GM12878 (cell line): ENCODE measurements at regions not wholly inside any gene's neighbourhood (a gene's known extent, or its start where the extent isn't known, plus 50 kb on each side); places are given as distances from the start of the nearest gene placed in this dataset.

Experiments
- EP300 ChIP-seq, 2 experiments: fragments of 150-350 bp in 1 of 2; IDR thresholded peaks; 2 replicates each; pipeline ENCODE4 v1.6.1; 2011 to 2012; ENCODE audit warnings: low read depth in 2 of 2, low read length in 2 of 2, borderline replicate concordance in 1 of 2, improper control_type of control experiment in 1 of 2, inconsistent platforms in 1 of 2; ENCODE audit not compliant: control insufficient read depth in 1 of 2
- EZH2 ChIP-seq: IDR thresholded peaks from 2 replicates; pipeline ENCODE4 v1.6.1; 2012; ENCODE audit warnings: low read depth, mild to moderate bottlenecking, control low read depth, inconsistent platforms, low read length, borderline replicate concordance; ENCODE audit not compliant: control insufficient read depth
- POLR2A ChIP-seq: IDR thresholded peaks from 2 replicates; pipeline ENCODE4 v1.6.1; 2011; ENCODE audit warnings: low read depth, mild to moderate bottlenecking, low read length
- POLR2AphosphoS2 ChIP-seq: IDR thresholded peaks from 2 replicates; pipeline ENCODE4 v1.6.1; 2011; ENCODE audit warnings: low read depth, mild to moderate bottlenecking, low read length, improper control_type of control experiment, moderate library complexity
- POLR2AphosphoS5 ChIP-seq: IDR thresholded peaks from 2 replicates; pipeline ENCODE4 v1.6.1; 2011; ENCODE audit warnings: mild to moderate bottlenecking, low read length, inconsistent platforms
- PRDM15 ChIP-seq: fragments of 450-650 bp; formaldehyde crosslinking; IDR thresholded peaks from 2 replicates; pipeline ENCODE4 v1.4.0; 2020; ENCODE audit warnings: mild to moderate bottlenecking, moderate library complexity
- RFX5 ChIP-seq: IDR thresholded peaks from 2 replicates; pipeline ENCODE4 v1.6.1; 2011; ENCODE audit warnings: low read depth, low read length, improper control_type of control experiment
- SIX5 ChIP-seq: IDR thresholded peaks from 2 replicates; pipeline ENCODE4 v1.6.1; 2011; ENCODE audit warnings: mild to moderate bottlenecking, low read depth, low read length, moderate library complexity; ENCODE audit not compliant: severe bottlenecking
- TARDBP ChIP-seq: IDR thresholded peaks from 2 replicates; pipeline ENCODE4 v1.6.1; 2016; ENCODE audit warnings: borderline replicate concordance
- TCF12 ChIP-seq: IDR thresholded peaks from 2 replicates; pipeline ENCODE4 v1.6.1; 2011; ENCODE audit warnings: low read depth, mild to moderate bottlenecking, low read length
- TCF7 ChIP-seq: IDR thresholded peaks from 2 replicates; pipeline ENCODE4 v1.6.1; 2014; ENCODE audit warnings: antibody characterized with exemption, borderline replicate concordance
- ZNF274 ChIP-seq: IDR thresholded peaks from one replicate; pipeline ENCODE4 v1.8.0; 2011; ENCODE audit not compliant: insufficient read length, insufficient read depth
- TF ChIP-seq, protein P1 (sequence below), 3 experiments: IDR thresholded peaks in 2 of 3; conservative IDR thresholded peaks in 1 of 3; 2 replicates each; pipeline ENCODE4 v1.5.1; 2011; ENCODE audit warnings: low read depth in 3 of 3, low read length in 3 of 3, mild to moderate bottlenecking in 3 of 3, control low read depth in 2 of 3, moderate library complexity in 2 of 3, inconsistent platforms in 1 of 3, mixed read lengths in 1 of 3; ENCODE audit not compliant: control insufficient read depth in 2 of 3, insufficient read depth in 1 of 3; ENCODE audit errors: extremely low read depth in 1 of 3

- TF ChIP-seq EP300 (IDR thresholded peaks at IDR 0.05; ENCODE audit: borderline replicate concordance in 1 of 2, control insufficient read depth in 1 of 2, low read depth in 2 of 2, low read length in 2 of 2) (no peak), SIX5 (no peak), POLR2AphosphoS5 (no peak), ZNF274 (no peak), POLR2AphosphoS2 (no peak), TCF12 (no peak), RFX5 (no peak), EZH2 (no peak), PRDM15 (no peak), TCF7 (no peak), TARDBP (no peak), POLR2A (no peak)
- TF ChIP-seq, protein P1, sequence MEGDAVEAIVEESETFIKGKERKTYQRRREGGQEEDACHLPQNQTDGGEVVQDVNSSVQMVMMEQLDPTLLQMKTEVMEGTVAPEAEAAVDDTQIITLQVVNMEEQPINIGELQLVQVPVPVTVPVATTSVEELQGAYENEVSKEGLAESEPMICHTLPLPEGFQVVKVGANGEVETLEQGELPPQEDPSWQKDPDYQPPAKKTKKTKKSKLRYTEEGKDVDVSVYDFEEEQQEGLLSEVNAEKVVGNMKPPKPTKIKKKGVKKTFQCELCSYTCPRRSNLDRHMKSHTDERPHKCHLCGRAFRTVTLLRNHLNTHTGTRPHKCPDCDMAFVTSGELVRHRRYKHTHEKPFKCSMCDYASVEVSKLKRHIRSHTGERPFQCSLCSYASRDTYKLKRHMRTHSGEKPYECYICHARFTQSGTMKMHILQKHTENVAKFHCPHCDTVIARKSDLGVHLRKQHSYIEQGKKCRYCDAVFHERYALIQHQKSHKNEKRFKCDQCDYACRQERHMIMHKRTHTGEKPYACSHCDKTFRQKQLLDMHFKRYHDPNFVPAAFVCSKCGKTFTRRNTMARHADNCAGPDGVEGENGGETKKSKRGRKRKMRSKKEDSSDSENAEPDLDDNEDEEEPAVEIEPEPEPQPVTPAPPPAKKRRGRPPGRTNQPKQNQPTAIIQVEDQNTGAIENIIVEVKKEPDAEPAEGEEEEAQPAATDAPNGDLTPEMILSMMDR (IDR thresholded peaks at IDR 0.05 in 2 of 3, conservative IDR thresholded peaks at IDR 0.05 in 1 of 3; ENCODE audit: control insufficient read depth in 2 of 3, extremely low read depth in 1 of 3, insufficient read depth in 1 of 3, low read depth in 3 of 3, low read length in 3 of 3) = no peak
Measured at GRCh38 chr1:91591175-91591974, 90.7 kb downstream of the CDC7 start.
